HG02588 (cell line): ENCODE measurements at regions not wholly inside any gene's neighbourhood (a gene's known extent, or its start where the extent isn't known, plus 50 kb on each side); places are given as distances from the start of the nearest gene placed in this dataset.
A peak's percentile ranks its signal among the peaks of the same experiment; 100 is the strongest.
"Not testable (repeated sequence)": the region's sequence is repeated elsewhere in the genome, so short reads cannot be mapped to it uniquely, and the experiment has no call there.

Experiments
- ATAC-seq: cut with Tn5 transposase; IDR thresholded peaks from one replicate; pipeline ENCODE4 v1.9.1; 2021; ENCODE audit warnings: mild to moderate bottlenecking, moderate library complexity; ENCODE audit not compliant: unreplicated experiment

DNA sequence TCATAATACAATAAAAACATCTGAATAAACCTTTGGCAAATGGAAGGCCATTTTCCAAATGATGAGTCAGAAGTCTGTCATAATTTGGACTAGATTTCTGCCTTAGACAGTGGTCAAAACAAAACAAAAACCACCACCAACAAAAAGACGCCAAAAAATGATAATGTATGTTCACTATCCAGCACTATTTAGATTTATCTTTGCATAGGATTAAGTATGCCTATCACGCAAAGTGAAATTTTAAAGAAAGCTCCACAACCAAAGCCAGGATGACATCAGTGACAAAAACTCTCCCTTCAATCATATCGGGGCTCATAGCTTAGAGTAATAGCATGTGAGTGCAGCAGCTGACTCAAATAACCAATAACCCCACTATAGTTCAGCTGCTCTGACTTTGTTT lies 201.9 kb downstream of the MOXD1 start:
- no peak for ATAC-seq

DNA sequence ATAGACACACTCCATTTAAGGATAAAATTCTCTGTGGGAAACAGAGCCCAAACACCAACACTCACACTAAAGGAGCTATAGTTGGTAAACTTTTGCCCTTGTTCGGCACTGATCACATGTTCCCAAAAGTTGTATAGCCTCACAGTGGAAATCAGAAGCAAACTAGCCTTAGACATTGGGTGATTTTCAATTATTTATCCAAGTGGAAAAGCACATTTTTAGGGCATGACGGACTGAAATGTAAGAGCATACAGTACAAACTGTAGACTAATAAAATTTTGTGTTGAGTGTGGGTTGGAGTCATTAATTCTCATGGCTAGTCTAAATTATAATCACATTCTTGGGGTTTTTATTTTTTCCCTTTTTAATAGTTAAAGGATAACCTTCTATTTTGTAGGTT lies 202.4 kb downstream of the MOXD1 start:
- no peak for ATAC-seq

DNA sequence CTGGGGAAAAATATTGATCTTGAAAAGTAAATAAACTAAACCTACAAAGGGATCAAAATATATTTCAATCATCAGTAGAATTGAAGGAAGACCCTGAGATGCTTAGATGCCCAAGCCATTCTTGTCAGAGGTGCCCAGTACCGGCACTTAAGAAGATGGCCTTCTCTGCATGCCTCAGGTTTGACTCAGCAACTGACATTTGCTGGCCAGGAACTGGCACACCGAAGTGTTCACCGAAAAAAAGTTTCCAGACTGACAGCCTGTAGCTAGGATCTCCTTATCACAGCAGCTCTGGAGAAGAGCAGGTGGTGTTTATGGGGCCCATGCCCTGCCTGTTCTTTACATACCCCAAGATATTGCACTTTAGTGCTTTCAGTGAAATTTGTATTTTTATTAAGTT lies 203.2 kb downstream of the MOXD1 start:
- ATAC-seq, result no peak

DNA sequence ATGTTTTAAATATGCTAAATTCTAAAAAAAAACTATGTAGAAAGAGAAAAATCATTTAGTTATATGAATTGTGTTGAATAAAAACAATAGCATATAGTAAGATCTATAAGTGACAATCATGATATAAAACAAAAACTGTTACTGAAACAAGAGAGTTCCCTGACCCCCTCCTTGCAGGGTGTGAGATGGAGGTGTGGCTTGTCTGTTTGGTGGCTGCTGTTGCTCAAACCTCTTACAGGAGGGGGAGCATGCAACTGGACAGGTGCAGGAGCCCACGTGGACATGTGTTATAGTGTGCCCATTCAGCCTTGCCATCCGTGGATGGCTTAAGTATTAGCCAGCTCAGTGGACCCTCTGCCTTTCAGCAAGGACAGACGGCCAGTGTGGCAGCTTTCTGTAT lies 206.7 kb downstream of the MOXD1 start:
- no peak for ATAC-seq

DNA sequence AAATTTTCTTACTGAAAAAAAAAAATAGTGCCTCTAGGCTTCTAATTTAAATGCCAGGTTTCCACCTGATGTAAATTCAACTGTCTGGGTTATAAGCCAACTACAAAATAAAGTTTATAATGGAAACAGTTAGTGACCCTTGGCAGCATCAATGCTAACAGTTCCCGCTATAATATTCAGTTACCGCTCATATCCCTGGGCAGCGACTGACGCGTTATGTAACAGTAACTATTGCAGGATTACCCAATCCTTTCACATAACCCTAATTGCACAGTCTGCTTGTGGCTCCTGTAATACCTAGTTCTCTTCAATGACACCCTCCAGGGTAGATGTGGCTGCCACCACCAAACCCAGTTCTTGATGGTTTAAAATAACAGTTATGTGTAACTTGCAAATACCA lies 208.6 kb downstream of the MOXD1 start:
- no peak for ATAC-seq

DNA sequence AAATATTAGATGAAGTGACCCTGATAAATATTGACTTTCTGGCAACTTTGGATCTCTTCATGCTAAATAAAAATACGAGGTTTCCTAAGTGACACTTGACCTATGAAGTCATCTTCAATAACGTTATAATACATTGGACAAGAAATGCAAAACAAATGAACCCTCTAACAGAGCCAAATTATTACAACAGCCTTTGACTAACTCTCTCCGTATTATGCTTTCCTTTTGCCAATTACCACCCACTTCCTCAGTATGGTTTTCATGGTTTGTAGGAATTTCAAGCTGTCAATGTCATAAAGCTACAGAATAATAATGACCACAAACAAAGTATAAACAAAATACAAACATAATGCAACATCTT lies 210.5 kb downstream of the MOXD1 start:
- peak; percentile 16 for ATAC-seq

DNA sequence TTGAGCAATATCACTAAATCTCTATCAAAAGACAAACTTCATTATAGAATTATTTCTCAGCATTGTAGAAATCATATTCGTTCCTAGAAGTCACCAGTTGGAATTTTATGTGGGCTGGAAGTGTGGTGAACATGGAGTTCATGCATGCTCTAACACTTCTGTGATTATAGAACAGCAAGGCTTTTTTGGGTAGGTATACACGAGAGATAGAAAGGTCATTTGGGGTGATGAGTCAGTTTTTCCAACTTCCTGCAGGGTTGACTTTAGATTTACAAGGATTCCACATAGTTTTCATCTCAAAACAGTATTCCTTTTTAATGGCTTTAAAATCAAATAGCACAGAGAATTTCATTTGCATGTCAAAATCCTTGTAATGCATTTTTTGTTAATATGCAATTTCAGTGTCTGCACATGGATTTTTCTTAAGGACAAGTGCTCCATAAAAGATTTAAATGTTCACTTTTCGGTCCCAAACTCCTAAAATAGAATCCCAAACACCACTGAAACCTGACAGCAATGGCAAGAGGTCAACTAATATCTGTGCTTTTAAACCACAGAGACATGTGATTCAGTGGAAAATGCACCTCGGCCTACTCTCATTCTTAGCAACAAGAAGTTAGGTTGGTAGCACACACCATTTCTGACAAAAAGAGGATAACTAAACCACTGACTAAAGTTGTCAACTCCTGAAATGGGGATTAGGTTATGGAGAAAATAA lies 211.0 kb downstream of the MOXD1 start:
- peak; percentile 58 for ATAC-seq

DNA sequence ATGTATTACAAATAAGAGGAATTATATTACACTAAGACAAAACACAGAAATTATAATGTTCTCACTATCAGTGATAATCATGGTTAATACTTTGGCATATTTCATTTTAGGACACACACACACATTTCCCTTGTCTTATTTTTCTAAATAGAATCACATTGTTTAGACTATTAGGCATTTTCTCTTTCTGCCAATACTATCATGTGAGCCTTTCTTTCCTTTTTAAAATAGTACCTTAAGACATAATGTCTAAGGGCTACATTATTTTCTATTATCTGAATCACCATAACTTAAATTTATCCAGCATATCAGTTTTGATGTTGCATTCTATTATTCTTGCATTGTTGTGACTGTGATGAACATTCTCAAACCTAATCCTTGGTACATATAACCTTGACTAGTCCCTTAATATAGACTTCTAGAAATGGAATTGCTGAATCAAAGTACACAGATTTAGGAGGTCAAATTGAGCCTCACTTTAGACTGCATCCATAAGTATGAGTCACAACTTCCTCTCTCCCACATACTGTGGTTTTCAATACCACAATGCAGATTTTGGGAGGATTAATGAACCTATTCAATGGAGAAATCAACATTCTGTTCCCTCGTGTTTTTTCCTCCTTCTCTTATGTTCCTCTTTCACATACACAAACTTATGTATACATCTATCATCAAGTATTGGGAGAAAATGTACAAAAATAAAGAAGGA lies 212.6 kb downstream of the MOXD1 start:
- ATAC-seq, result no peak

DNA sequence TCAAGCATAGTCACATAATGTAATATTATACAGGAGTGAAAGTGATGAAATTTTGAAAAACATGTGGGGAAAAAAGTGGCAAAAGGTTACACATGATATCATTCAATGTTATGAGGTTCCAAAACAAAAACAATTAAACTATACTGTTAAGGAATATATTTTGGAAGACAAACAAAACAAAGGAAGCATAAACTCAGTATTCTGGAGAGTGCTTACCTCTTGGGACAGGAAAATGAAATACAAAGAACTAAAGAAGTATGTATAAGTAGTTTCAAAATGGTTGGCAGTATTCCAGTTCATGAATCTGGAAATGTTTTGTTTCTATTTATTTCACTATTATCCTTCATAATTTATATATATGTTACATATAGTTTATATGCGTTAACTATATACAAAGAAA lies 213.5 kb downstream of the MOXD1 start:
- no peak for ATAC-seq

DNA sequence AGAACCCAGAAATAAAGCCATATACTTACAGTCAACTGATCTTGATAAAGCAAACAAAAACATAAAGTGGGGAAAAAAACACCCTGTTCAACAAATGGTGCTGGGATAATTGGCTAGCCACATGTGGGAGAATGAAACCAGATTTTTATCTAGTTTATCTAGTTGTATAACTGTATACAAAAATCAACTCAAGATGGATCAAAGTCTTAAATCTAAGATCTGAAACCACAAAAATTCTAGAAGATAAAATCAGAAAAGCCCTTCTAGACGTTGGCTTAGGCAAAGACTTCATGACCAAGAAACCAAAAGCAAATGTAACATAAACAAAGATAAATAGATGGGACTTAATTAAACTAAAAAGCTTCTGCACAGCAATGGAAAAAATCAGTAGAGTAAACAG lies 216.3 kb downstream of the MOXD1 start:
- not testable (repeated sequence) for ATAC-seq

DNA sequence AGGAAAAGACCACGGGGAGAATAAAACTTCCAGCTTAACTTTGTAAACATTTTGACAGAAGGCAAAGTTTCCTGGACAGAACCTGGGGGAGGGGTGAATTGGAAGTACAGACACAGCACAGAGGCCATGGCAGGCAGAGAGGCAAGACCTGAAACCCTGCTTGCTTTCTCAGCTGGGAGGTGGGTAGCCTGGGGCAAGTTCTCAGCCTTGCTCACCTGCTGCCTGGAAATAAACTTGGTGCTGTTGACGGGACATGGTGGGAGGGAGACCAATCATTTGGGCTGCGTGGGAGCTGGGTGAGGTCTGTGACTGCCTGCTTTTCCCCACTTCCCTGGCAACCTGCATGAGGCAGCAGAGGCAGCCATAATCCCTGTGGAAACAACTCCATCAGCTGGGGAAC lies 221.3 kb downstream of the MOXD1 start:
- no peak for ATAC-seq

DNA sequence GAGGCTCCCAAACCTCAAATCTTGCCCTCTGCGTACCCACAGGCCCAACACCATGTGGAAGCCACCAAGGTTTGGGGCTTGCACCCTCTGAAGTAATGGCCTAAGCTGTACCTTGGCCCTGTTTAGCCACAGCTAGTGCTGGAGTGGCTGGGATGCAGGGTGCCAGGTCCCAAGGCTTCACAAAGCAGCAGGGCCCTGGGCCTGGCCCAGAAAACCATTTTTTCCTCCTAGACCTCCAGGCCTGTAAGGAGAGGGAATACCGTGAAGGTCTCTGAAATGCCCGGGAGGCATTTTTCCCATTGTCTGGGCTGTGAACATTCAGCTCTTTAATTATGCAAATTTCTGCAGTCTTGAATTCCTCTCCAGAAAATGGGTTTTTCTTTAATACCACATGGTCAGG lies 223.7 kb upstream of the CCN2 start:
- no peak for ATAC-seq

DNA sequence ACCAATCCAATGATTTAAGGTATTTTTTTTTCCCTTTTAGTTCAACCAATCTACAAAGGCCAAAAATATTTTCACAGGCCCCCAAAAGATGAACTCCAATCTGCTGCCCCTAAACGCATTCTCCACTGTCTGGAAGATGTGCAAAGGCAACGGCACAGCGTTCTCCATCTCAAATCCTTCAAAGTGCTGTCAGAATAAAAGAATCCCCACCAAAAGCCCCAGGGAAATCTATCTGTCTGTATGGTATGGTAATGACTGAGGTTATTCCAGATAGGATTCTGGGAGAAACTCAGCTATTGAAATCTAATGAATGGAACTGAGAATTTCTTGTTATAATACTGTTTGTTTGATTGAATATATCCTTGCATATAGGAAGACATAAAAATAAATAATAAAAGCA lies 217.8 kb upstream of the CCN2 start:
- ATAC-seq, result no peak

DNA sequence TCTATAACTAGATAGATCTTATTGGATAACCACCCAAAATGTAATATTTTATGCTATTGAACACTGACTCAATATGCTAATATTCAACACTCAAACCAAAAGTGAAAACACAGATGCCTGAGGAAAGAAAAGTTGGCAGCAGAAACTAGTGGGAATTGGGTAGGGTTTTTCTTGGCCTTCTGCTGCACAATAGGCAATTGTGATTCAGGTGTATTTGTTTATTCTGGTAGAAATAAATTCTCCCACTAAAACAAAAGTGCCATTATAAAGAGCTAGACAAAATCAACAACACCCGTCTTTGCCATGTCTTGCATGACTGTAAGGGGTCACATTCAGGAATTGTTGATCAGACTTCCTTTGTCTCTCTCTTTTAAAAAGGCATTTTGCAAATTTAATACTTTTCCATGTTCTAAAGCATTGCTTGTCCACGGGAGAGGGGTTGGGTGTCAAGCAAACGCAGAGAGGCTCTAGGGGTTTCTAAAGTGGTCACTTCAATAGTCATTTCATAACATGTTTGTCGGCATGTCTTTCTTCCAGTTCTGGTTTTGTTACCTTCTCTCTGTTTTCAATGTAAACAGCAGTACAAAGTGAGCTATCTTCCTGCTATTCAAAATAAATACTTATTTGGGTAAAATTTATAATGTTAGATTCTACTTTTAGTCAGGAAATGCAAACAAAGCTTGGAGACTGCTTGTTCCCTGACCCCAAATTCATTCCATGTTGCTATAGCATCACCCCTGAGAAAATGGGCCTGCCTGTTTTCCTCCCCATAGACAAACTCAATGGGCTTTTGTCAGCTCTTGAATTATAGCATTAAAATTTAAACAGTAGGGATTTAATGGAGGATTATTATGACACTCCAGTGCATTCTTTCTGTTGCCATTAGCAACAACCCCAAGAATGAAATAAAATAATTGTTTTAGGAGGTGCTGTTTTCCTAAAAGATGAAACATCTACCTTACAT lies 217.0 kb upstream of the CCN2 start:
- ATAC-seq, result no peak

DNA sequence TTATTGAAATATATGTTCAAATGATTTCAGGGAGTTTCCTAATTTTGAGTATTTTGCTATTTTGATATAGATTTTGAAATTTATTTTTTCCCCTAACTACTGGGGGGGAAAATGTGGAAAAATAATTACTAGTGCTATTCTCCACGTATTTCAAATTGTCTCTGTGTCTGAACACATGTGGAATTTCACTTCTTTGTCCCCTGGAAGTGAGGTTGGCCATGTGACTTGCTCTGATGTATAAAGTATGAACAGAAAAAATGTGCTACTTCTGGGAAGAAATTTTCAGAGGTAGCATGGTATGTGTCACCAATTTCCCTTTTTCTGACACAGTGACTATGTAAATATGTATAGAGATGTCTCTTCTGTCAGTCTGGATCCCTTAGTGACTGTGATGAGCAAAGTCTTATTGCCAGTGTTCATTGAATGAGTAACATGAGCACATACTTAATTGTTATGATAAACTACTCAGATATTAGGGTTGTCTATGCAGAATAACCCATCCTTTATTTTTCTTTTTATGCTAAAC lies 215.4 kb upstream of the CCN2 start:
- no peak for ATAC-seq

DNA sequence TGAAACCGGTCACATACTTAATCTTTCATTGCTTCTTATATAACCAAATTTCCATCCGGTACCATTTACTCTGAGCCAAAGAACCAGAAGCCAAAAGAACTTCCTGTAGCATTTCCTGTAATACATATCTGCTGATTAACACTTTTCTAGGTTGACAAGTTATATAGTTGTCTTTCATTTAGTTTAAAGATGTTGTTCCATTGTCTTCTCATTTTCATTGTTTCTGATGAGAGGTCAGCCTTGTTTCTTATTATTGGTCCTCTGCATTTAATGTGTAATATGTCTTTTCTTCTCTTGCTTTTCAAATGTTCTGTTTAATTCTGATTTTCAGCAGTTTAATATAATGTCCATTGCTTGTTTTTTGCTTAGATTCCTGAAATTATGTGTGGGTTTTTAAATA lies 214.5 kb upstream of the CCN2 start:
- no peak for ATAC-seq

DNA sequence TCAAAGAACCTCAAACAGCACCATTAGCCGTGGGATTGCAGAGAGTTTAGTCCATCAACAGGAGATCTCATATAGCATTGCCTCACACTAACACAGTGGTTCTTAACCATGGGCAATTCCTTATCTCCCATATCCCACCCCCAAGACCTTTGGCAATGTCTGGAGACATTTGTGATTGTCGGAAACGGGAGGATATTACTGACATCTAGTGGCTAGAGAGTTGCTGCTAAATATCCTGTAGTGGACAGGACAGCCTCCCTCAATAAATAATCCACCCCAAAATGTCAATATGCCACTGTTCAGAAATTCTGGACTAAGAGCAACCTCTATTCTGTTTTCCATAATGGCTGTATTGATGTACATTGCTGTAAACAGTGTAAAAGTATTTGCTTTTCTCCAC lies 210.1 kb upstream of the CCN2 start:
- no peak for ATAC-seq

DNA sequence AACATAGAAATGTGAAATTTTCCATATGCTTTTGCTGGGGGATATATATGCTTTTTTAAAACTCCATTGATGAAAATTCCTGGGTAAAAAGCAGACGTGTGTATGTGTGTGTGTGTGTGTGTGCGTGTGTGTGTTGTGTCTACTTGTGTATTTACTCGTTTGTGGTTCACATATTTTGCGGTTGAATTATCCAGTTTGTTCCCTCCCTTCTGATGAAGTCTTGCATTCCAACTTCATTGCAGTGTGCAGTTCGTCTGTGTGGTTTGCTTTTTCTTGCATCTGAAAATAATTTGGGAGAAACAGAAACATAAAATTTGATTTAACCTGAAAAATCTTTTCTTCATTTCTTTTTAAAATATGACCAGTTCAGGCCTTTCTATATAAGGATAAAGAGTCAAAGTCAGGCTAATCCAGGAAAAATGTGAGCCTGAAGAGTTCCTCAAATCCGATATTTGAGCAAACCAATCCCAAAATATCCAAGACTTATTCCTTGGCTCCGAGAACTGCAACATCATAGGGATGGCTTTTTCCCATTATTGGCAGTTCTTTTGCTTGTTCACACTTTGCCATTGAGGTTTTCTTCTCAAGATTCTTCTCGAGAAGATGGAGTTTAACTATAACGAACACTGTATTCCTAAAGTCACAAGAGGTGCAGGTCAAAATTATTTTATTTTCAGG lies 202.2 kb upstream of the CCN2 start:
- ATAC-seq, result no peak

DNA sequence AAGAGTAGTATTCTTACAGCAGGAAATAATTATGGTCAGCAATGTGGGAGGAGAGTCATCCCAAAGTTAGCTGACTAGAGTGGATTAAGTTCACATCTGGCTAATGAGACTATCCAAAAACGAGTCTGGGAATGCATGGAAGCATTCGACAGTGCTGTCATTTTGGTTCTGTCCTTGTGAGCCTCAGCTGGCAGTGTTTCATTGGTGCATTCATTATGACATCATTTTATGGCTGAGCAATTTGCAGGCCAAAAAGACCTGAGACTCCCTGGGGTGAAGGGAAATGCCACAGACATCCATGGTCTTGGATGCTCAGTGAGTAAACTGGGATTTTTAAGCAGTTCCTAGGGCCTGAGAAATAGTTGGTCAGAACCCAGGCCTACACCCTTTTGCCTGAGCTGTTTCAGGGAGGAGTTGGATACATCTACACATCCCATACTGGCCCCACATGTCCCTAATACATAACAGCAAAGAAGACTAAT lies 196.4 kb upstream of the CCN2 start:
- ATAC-seq, result no peak

DNA sequence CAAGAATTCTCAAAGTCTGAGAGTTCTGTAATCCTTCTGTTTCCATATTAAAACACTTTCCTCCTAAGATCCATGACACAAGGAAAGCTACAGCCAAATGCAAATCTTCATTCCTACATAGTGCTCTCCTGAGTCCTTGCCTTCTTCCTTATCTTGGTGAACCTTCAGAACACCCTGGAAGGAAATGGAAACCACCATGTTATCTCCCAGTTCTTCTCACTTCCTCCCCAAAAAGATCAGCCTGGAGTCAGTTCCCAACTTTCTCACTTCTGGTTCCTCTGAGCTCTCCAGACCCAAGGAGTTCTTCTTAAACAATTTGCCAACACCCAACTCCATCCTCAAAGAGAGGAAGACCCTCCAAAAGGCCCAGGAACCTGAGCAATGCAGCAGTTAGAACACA lies 193.3 kb upstream of the CCN2 start:
- no peak for ATAC-seq

DNA sequence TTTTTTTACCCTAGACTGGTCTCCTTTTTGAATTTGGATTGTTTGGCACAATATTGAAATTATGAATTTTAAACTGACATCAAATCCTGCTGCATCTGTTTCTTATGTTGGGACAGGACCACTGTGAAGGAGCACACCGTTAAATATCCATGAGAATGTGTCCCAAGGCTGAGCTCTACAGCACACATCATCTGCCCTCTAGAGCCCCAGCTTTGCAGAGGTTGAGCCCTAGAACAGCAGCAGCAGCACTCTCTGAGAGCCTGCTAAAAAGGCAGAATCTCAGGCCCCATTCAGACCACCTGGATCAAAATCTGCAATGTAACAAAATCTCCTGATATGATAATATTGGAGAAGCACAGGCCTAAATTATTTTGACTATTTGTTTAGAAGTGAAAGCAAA lies 192.1 kb upstream of the CCN2 start:
- ATAC-seq, result no peak
